ENCODE measurements at regions not wholly inside any gene's neighbourhood (a gene's known extent, or its start where the extent isn't known, plus 50 kb on each side); places are given as distances from the start of the nearest gene placed in this dataset.
"Not testable (repeated sequence)": the region's sequence is repeated elsewhere in the genome, so short reads cannot be mapped to it uniquely, and the experiment has no call there.

GRCh38 chr3:110413807-110414748 lies 657.5 kb upstream of the NECTIN3 start:
- no peak overlapping the region for H3K27ac Mint-ChIP-seq
- no peaks in the 10 kb centered on the region for H3K9me3 Mint-ChIP-seq
- no peak overlapping the region for H3K4me3 Mint-ChIP-seq
- H3K36me3 Mint-ChIP-seq (ENCODE audit: low read depth), result no peaks in the 10 kb centered on the region
- no peaks in the 10 kb centered on the region for H3K27me3 Mint-ChIP-seq
- intact Hi-C loops (cut with micrococcal nuclease), result no loop called here
- DNase-seq, result no peak
- no peaks in the 10 kb centered on the region for H3K4me1 Mint-ChIP-seq

- Mint-ChIP-seq H3K27me3 (no peaks in the 10 kb centered on the region), H3K4me1 (no peaks in the 10 kb centered on the region), H3K4me3 (no peak overlapping the region), H3K27ac (no peak overlapping the region), H3K36me3 (ENCODE audit: low read depth) (no peaks in the 10 kb centered on the region), H3K9me3 (no peaks in the 10 kb centered on the region)
- no peak for DNase-seq
- intact Hi-C loops (cut with micrococcal nuclease), result no loop called here
These were observed 656.8 kb upstream of the NECTIN3 start for GRCh38 chr3:110414855-110415254.

- no peak for DNase-seq
- intact Hi-C loops (cut with micrococcal nuclease), result no loop called here
- H3K4me1 Mint-ChIP-seq, result no peaks in the 10 kb centered on the region
- H3K9me3 Mint-ChIP-seq, result no peaks in the 10 kb centered on the region
- no peak overlapping the region for H3K27ac Mint-ChIP-seq
- H3K4me3 Mint-ChIP-seq, result no peak overlapping the region
- H3K36me3 Mint-ChIP-seq (ENCODE audit: low read depth), result no peaks in the 10 kb centered on the region
- H3K27me3 Mint-ChIP-seq, result no peaks in the 10 kb centered on the region
These were observed 652.5 kb upstream of the NECTIN3 start for GRCh38 chr3:110419096-110419495.

GRCh38 chr3:110419601-110420000 lies 652.0 kb upstream of the NECTIN3 start:
- H3K27ac Mint-ChIP-seq, result no peak overlapping the region

GRCh38 chr3:110420158-110420641 lies 651.4 kb upstream of the NECTIN3 start:
- H3K27ac Mint-ChIP-seq, result no peak overlapping the region
- no peaks in the 10 kb centered on the region for H3K9me3 Mint-ChIP-seq
- intact Hi-C loops (cut with micrococcal nuclease), result no loop called here
- H3K27me3 Mint-ChIP-seq, result no peaks in the 10 kb centered on the region
- H3K36me3 Mint-ChIP-seq (ENCODE audit: low read depth), result no peaks in the 10 kb centered on the region
- DNase-seq, result no peak
- H3K4me3 Mint-ChIP-seq, result no peak overlapping the region
- H3K4me1 Mint-ChIP-seq, result no peaks in the 10 kb centered on the region

More at GRCh38 chr3:110419601-110420000, 652.0 kb upstream of the NECTIN3 start:
- Mint-ChIP-seq H3K9me3 (no peaks in the 10 kb centered on the region), H3K4me3 (no peak overlapping the region), H3K36me3 (ENCODE audit: low read depth) (no peaks in the 10 kb centered on the region), H3K4me1 (no peaks in the 10 kb centered on the region), H3K27me3 (no peaks in the 10 kb centered on the region)
- intact Hi-C loops (cut with micrococcal nuclease), result no loop called here
- DNase-seq, result no peak

GRCh38 chr3:110423276-110423675 lies 648.3 kb upstream of the NECTIN3 start:
- Mint-ChIP-seq H3K4me3 (no peak overlapping the region), H3K36me3 (ENCODE audit: low read depth) (no peaks in the 10 kb centered on the region), H3K4me1 (no peaks in the 10 kb centered on the region), H3K9me3 (no peaks in the 10 kb centered on the region), H3K27me3 (no peaks in the 10 kb centered on the region), H3K27ac (no peak overlapping the region)
- intact Hi-C loops (cut with micrococcal nuclease), result no loop called here
- no peak for DNase-seq

GRCh38 chr3:110430146-110430545 lies 641.5 kb upstream of the NECTIN3 start:
- no peaks in the 10 kb centered on the region for H3K27me3 Mint-ChIP-seq
- no peaks in the 10 kb centered on the region for H3K36me3 Mint-ChIP-seq (ENCODE audit: low read depth)
- intact Hi-C loops (cut with micrococcal nuclease), result no loop called here
- DNase-seq, result no peak
- no peak overlapping the region for H3K4me3 Mint-ChIP-seq
- no peaks in the 10 kb centered on the region for H3K4me1 Mint-ChIP-seq
- H3K27ac Mint-ChIP-seq, result no peak overlapping the region
- no peaks in the 10 kb centered on the region for H3K9me3 Mint-ChIP-seq

GRCh38 chr3:110436209-110436608 lies 635.4 kb upstream of the NECTIN3 start:
- Mint-ChIP-seq H3K4me1 (no peaks in the 10 kb centered on the region), H3K27ac (no peak overlapping the region), H3K4me3 (no peak overlapping the region), H3K36me3 (ENCODE audit: low read depth) (no peaks in the 10 kb centered on the region), H3K9me3 (no peaks in the 10 kb centered on the region), H3K27me3 (no peaks in the 10 kb centered on the region)
- DNase-seq, result no peak
- intact Hi-C loops (cut with micrococcal nuclease), result no loop called here

- intact Hi-C loops (cut with micrococcal nuclease); H3K27me3 Mint-ChIP-seq; H3K4me1 Mint-ChIP-seq; H3K36me3 Mint-ChIP-seq (ENCODE audit: low read depth); H3K9me3 Mint-ChIP-seq; H3K27ac Mint-ChIP-seq; DNase-seq; H3K4me3 Mint-ChIP-seq: not testable (repeated sequence)
These were observed 631.5 kb upstream of the NECTIN3 start for GRCh38 chr3:110440066-110440653.

GRCh38 chr3:110454066-110454465 lies 617.5 kb upstream of the NECTIN3 start:
- intact Hi-C loops (cut with micrococcal nuclease), result no loop called here
- DNase-seq, result no peak
- no peaks in the 10 kb centered on the region for H3K36me3 Mint-ChIP-seq (ENCODE audit: low read depth)
- H3K4me1 Mint-ChIP-seq, result no peaks in the 10 kb centered on the region
- no peak overlapping the region for H3K4me3 Mint-ChIP-seq
- no peaks in the 10 kb centered on the region for H3K27me3 Mint-ChIP-seq
- no peaks in the 10 kb centered on the region for H3K9me3 Mint-ChIP-seq
- no peak overlapping the region for H3K27ac Mint-ChIP-seq

- no peak overlapping the region for H3K4me3 Mint-ChIP-seq
- no peaks in the 10 kb centered on the region for H3K9me3 Mint-ChIP-seq
- no peak for DNase-seq
- H3K27ac Mint-ChIP-seq, result no peak overlapping the region
- H3K4me1 Mint-ChIP-seq, result no peaks in the 10 kb centered on the region
- intact Hi-C loops (cut with micrococcal nuclease), result no loop called here
- H3K27me3 Mint-ChIP-seq, result no peaks in the 10 kb centered on the region
- H3K36me3 Mint-ChIP-seq (ENCODE audit: low read depth), result no peaks in the 10 kb centered on the region
These were observed 615.6 kb upstream of the NECTIN3 start for GRCh38 chr3:110456001-110456400.

GRCh38 chr3:110456438-110457138 lies 615.0 kb upstream of the NECTIN3 start:
- intact Hi-C loops (cut with micrococcal nuclease), result no loop called here
- H3K27ac Mint-ChIP-seq, result no peak overlapping the region
- DNase-seq, result no peak
- H3K36me3 Mint-ChIP-seq (ENCODE audit: low read depth), result no peaks in the 10 kb centered on the region
- H3K4me1 Mint-ChIP-seq, result no peaks in the 10 kb centered on the region
- no peaks in the 10 kb centered on the region for H3K27me3 Mint-ChIP-seq
- H3K9me3 Mint-ChIP-seq, result no peaks in the 10 kb centered on the region
- no peak overlapping the region for H3K4me3 Mint-ChIP-seq

GRCh38 chr3:110457508-110457907 lies 614.1 kb upstream of the NECTIN3 start:
- intact Hi-C loops (cut with micrococcal nuclease), result no loop called here
- no peak for DNase-seq
- Mint-ChIP-seq H3K27ac (no peak overlapping the region), H3K27me3 (no peaks in the 10 kb centered on the region), H3K36me3 (ENCODE audit: low read depth) (no peaks in the 10 kb centered on the region), H3K4me3 (no peak overlapping the region), H3K4me1 (no peaks in the 10 kb centered on the region), H3K9me3 (no peaks in the 10 kb centered on the region)

GRCh38 chr3:110459021-110459420 lies 612.6 kb upstream of the NECTIN3 start:
- no peak overlapping the region for H3K4me3 Mint-ChIP-seq
- DNase-seq, result no peak
- no peaks in the 10 kb centered on the region for H3K27me3 Mint-ChIP-seq
- no peak overlapping the region for H3K27ac Mint-ChIP-seq
- H3K9me3 Mint-ChIP-seq, result no peaks in the 10 kb centered on the region
- intact Hi-C loops (cut with micrococcal nuclease), result no loop called here
- H3K4me1 Mint-ChIP-seq, result no peaks in the 10 kb centered on the region
- no peaks in the 10 kb centered on the region for H3K36me3 Mint-ChIP-seq (ENCODE audit: low read depth)
